ENCODE measurements at regions not wholly inside any gene's neighbourhood (a gene's known extent, or its start where the extent isn't known, plus 50 kb on each side); places are given as distances from the start of the nearest gene placed in this dataset.

DNA sequence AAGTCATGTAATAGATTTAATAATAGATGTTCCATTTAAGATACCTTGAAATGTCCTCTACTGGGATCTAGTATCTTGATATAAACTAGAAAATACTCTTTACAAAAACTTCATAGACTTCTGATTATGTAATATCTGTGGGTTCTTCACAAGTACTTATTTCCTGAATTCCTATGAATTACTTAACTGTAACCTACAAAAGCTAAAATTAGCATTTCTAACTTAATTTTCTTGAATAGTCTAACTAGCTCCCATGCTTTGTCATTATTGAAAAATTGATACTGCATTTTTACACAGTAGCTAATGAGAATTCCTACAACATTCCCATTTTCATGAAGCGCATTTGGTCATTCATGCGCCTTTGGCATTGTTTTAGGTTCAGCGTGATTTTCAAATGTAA lies 1828.2 kb downstream of the MAT2B start:
- Histone ChIP-seq H3K9me3 (ENCODE audit: control insufficient read depth, low read length) (no peaks in the 10 kb centered on the region), H3K4me3 (ENCODE audit: low read length) (no peak overlapping the region), H3K27me3 (ENCODE audit: control insufficient read depth, insufficient read depth, low read length, poor library complexity, severe bottlenecking) (no peaks in the 10 kb centered on the region), H3K27ac (ENCODE audit: low read depth, low read length) (no peak overlapping the region), H3K9ac (ENCODE audit: extremely low read depth, low read length, poor library complexity, severe bottlenecking) (no peak overlapping the region), H3K36me3 (ENCODE audit: control insufficient read depth, insufficient read depth, low read length) (no peaks in the 10 kb centered on the region), H3K4me1 (ENCODE audit: control insufficient read depth, insufficient read depth, low read length) (no peaks in the 10 kb centered on the region)
- no peaks in the 10 kb centered on the region for H3K9me3 Mint-ChIP-seq
- H3K36me3 Mint-ChIP-seq (ENCODE audit: low read depth): no peaks in the 10 kb centered on the region
- H3K27ac Mint-ChIP-seq: no peak overlapping the region
- no peak for DNase-seq
- no peaks in the 10 kb centered on the region for H3K27me3 Mint-ChIP-seq (ENCODE audit: insufficient read depth)
- 99% methylated on average over 3 of the region's 3 CpGs; no CpG with 5 or more reads in 1 of the 2 experiments for WGBS, 2 experiments (ENCODE audit: insufficient coverage in 1 of 2, insufficient read length in 1 of 2)
- peaks cover 2% of the 10 kb centered on the region for H3K4me1 Mint-ChIP-seq
- TF ChIP-seq, protein P1, sequence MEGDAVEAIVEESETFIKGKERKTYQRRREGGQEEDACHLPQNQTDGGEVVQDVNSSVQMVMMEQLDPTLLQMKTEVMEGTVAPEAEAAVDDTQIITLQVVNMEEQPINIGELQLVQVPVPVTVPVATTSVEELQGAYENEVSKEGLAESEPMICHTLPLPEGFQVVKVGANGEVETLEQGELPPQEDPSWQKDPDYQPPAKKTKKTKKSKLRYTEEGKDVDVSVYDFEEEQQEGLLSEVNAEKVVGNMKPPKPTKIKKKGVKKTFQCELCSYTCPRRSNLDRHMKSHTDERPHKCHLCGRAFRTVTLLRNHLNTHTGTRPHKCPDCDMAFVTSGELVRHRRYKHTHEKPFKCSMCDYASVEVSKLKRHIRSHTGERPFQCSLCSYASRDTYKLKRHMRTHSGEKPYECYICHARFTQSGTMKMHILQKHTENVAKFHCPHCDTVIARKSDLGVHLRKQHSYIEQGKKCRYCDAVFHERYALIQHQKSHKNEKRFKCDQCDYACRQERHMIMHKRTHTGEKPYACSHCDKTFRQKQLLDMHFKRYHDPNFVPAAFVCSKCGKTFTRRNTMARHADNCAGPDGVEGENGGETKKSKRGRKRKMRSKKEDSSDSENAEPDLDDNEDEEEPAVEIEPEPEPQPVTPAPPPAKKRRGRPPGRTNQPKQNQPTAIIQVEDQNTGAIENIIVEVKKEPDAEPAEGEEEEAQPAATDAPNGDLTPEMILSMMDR (conservative IDR thresholded peaks at IDR 0.05): no peak
- H3K4me3 Mint-ChIP-seq: no peak overlapping the region

DNA sequence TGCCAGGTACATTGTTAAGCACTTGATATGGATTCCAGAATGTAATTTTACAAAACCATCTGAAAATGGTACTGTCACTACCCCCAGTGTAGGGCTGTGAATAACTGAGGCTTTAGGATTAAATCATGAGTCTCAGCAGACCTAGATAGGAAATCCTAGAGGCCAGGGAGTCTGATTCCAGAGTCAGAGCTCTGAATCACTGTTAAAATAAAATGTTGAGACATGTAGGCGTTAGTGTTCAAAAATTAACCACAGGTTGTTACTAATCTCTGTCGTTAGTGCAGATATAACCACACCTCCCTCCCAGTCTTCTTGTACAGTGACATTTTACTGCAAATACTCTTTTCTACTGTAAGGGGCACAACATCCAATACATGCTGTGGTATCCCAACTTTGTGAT lies 1828.8 kb downstream of the MAT2B start:
- Histone ChIP-seq H3K4me3 (ENCODE audit: low read length) (no peak overlapping the region), H3K27me3 (ENCODE audit: control insufficient read depth, insufficient read depth, low read length, poor library complexity, severe bottlenecking) (no peaks in the 10 kb centered on the region), H3K27ac (ENCODE audit: low read depth, low read length) (no peak overlapping the region), H3K9me3 (ENCODE audit: control insufficient read depth, low read length) (no peaks in the 10 kb centered on the region), H3K9ac (ENCODE audit: extremely low read depth, low read length, poor library complexity, severe bottlenecking) (no peak overlapping the region), H3K4me1 (ENCODE audit: control insufficient read depth, insufficient read depth, low read length) (no peaks in the 10 kb centered on the region), H3K36me3 (ENCODE audit: control insufficient read depth, insufficient read depth, low read length) (no peaks in the 10 kb centered on the region)
- Mint-ChIP-seq H3K4me3 (no peak overlapping the region), H3K27ac (no peak overlapping the region), H3K36me3 (ENCODE audit: low read depth) (no peaks in the 10 kb centered on the region), H3K27me3 (ENCODE audit: insufficient read depth) (no peaks in the 10 kb centered on the region), H3K9me3 (no peaks in the 10 kb centered on the region), H3K4me1 (no peaks in the 10 kb centered on the region)
- WGBS, 2 experiments (ENCODE audit: insufficient coverage in 1 of 2, insufficient read length in 1 of 2): 96% methylated on average over 2 of the region's 2 CpGs; no CpG with 5 or more reads in 1 of the 2 experiments
- no peak for DNase-seq
- TF ChIP-seq, protein P1 (conservative IDR thresholded peaks at IDR 0.05): no peak

DNA sequence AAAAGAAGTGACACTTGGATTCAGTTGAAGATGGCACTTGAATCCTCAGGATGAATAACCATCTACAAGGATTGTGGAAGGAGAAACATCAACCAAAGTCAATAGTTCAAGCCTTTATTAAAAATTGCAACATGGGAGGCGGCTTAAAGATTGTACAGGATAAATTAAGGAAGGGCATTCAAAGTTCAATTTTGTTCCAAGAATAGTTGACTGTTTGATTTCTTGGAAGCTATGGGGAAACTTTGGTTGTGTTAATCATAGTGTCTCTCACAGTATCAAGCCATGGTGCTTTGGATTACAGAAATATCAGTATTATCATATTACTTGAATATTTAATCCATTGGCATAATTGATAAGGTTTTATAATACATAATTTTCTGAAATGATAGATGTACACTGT lies 1844.3 kb downstream of the MAT2B start:
- H3K9ac ChIP-seq (ENCODE audit: extremely low read depth, low read length, poor library complexity, severe bottlenecking): no peak overlapping the region
- no peak overlapping the region for H3K27ac ChIP-seq (ENCODE audit: low read depth, low read length)
- Mint-ChIP-seq H3K4me3 (no peak overlapping the region), H3K36me3 (ENCODE audit: low read depth) (no peaks in the 10 kb centered on the region), H3K27ac (no peak overlapping the region), H3K27me3 (ENCODE audit: insufficient read depth) (no peaks in the 10 kb centered on the region), H3K9me3 (no peaks in the 10 kb centered on the region), H3K4me1 (peaks cover 2% of the 10 kb centered on the region)
- 89 to 100% methylated on average over 1 of the region's 1 CpG for WGBS, 2 experiments (ENCODE audit: insufficient coverage in 1 of 2, insufficient read length in 1 of 2)
- H3K4me1 ChIP-seq (ENCODE audit: control insufficient read depth, insufficient read depth, low read length): no peaks in the 10 kb centered on the region
- no peaks in the 10 kb centered on the region for H3K27me3 ChIP-seq (ENCODE audit: control insufficient read depth, insufficient read depth, low read length, poor library complexity, severe bottlenecking)
- no peak overlapping the region for H3K4me3 ChIP-seq (ENCODE audit: low read length)
- H3K36me3 ChIP-seq (ENCODE audit: control insufficient read depth, insufficient read depth, low read length): no peaks in the 10 kb centered on the region
- no peaks in the 10 kb centered on the region for H3K9me3 ChIP-seq (ENCODE audit: control insufficient read depth, low read length)
- DNase-seq: no peak
- TF ChIP-seq, protein P1 (conservative IDR thresholded peaks at IDR 0.05): no peak

All from endodermal cell (in vitro differentiated cells).